RWPE1 (cell line): ENCODE measurements at regions not wholly inside any gene's neighbourhood (a gene's known extent, or its start where the extent isn't known, plus 50 kb on each side); places are given as distances from the start of the nearest gene placed in this dataset.
"Not testable (repeated sequence)": the region's sequence is repeated elsewhere in the genome, so short reads cannot be mapped to it uniquely, and the experiment has no call there.

ENCODE experiments used
- CTCF ChIA-PET: fragments of 350-600 bp; sonication (Branson Sonifier 250); formaldehyde crosslinking; extraction: SDS; loops from one replicate; lab custom pipeline; 2021; lab: Yijun Ruan, JAX
- POLR2A ChIA-PET: fragments of 400-600 bp; formaldehyde crosslinking; extraction: SDS; loops from one replicate; lab custom pipeline; 2020; ENCODE audit warnings: antibody characterized with exemption; ENCODE audit not compliant: low non-redundant PET; lab: Yijun Ruan, JAX
- DNase-seq: peaks from one replicate; pipeline ENCODE4 v3.0.0; 2012; ENCODE audit warnings: low spot score
- H3K27ac ChIP-seq: fragments of 450-650 bp; 2 replicates; pipeline ENCODE4 v1.5.1; 2017
- TF ChIP-seq, protein P1 (sequence below): fragments of 450-650 bp; conservative IDR thresholded peaks from 2 replicates; pipeline ENCODE4 v1.5.1; 2017; ENCODE audit warnings: low read depth, mild to moderate bottlenecking

DNA sequence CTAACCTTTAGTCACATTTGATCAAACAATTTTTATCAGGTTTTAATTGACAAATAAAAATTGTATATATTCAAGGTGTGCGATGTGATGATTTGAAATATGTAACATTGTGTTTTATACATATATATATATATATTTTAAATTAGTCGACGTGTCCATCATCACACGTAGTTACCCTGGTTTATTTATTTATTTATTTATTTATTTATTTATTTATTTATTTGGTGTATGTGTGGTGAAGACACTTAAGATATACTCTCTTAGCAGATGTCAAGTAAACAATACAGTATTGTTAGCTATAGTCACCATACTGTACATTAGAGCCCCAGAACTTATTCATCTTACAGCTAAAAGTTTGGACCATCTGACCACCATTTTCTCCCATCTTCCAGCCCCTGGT lies 224.9 kb upstream of the HHIP start:
- no peak for DNase-seq
- TF ChIP-seq, protein P1, sequence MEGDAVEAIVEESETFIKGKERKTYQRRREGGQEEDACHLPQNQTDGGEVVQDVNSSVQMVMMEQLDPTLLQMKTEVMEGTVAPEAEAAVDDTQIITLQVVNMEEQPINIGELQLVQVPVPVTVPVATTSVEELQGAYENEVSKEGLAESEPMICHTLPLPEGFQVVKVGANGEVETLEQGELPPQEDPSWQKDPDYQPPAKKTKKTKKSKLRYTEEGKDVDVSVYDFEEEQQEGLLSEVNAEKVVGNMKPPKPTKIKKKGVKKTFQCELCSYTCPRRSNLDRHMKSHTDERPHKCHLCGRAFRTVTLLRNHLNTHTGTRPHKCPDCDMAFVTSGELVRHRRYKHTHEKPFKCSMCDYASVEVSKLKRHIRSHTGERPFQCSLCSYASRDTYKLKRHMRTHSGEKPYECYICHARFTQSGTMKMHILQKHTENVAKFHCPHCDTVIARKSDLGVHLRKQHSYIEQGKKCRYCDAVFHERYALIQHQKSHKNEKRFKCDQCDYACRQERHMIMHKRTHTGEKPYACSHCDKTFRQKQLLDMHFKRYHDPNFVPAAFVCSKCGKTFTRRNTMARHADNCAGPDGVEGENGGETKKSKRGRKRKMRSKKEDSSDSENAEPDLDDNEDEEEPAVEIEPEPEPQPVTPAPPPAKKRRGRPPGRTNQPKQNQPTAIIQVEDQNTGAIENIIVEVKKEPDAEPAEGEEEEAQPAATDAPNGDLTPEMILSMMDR = no peak
- POLR2A ChIA-PET = no interaction called here
- CTCF ChIA-PET = no interaction called here
- no peak overlapping the region for H3K27ac ChIP-seq

- POLR2A ChIA-PET = no interaction called here
- CTCF ChIA-PET = no interaction called here
- TF ChIP-seq, protein P1 = no peak
- no peak for DNase-seq
- H3K27ac ChIP-seq = no peak overlapping the region
Measured at GRCh38 chr4:144421839-144422565, 224.0 kb upstream of the HHIP start.

DNA sequence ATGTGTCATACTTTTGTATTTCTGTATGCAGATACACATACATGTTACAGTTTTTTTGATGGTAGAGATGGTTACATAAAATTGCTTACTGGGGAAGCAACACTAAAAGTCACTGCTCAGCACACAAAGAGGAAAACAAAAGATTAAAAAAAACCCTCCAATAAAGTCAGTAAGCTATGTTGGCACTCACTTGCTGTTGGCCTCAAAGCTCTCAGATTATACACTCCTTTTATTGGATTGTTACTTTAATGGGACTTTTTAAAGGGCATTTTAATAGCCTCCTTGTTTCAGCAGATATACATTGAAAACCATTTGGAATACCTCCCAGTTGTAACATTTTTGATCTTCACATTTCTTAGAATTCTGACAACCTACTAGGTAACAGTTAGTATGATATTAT lies 222.0 kb upstream of the HHIP start:
- CTCF ChIA-PET = interaction anchor here (0.7 kb wide), 1 partner anchor 8 kb away, joined by 3 read pairs; no protein-coding TSS in a partner anchor
- no peak overlapping the region for H3K27ac ChIP-seq
- POLR2A ChIA-PET = no interaction called here

DNA sequence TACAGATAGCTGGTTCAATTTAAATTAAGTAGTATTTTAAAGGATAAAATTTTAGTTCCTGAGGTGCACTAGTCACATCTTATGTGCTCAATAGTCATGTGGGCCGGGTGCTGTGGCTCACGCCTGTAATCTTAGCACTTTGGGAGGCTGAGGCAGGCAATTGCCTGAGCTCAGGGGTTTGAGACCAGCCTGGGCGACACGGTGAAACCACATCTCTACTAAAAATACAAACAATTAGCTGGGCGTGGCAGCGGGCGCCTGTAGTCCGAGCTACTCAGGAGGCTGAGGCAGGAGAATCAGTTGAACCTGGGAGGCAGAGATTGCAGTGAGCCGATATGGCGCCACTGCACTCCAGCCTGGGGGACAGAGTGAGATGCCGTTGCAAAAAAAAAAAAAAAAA lies 219.9 kb upstream of the HHIP start:
- DNase-seq, POLR2A ChIA-PET, H3K27ac ChIP-seq: not testable (repeated sequence)
- CTCF ChIA-PET = interaction anchor here (0.7 kb wide), 1 partner anchor 9 kb away, joined by 3 read pairs; no protein-coding TSS in a partner anchor

More for the DNA sequence above, 222.0 kb upstream of the HHIP start:
- TF ChIP-seq, protein P1 = no peak
- no peak for DNase-seq

GRCh38 chr4:144442713-144443112 lies 203.2 kb upstream of the HHIP start:
- H3K27ac ChIP-seq = no peak overlapping the region
- TF ChIP-seq, protein P1 = no peak
- ChIA-PET POLR2A (no interaction called here), CTCF (no interaction called here)
- no peak for DNase-seq

DNA sequence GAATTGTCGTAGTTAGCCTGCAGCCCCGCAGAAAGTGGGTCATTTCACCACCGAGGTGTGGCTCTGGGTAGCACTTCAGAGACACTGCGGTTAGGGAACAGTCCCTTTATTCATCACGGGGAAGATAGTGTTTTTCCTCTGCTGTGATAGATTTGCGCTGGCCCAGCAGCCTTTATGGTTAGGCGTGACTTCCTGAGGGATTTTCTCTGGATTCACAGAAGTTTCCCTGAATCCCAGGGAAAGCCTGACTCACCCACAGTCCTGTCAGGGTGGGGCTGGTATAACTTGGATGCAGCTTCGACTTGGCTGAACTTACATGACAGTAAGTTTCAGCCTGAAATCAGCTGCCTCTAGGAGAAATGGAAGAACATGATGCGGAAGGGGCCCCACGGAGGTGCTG lies 196.3 kb upstream of the HHIP start:
- H3K27ac ChIP-seq = peak overlapping the region; percentile 68
- DNase-seq = peak; percentile 28
- CTCF ChIA-PET = no interaction called here
- TF ChIP-seq, protein P1 = no peak
- POLR2A ChIA-PET = no interaction called here

DNA sequence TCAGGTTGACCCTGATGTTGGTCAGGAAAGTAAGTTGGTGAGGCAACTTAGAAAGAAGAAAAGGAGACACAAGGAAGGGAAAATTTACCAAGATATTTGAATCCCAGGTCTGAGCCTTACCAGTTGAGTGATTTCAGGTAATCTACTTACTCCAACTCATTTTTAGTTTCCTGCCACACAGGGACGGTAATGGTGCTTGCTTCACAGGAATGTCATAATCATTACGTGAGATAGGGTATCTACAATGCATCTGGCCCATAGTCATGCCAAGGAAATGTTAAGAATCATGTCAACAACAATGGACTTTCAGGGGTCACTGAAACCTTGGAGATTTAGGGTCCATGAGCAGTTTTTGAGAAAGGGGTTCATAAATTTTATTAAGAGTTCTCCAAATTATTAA lies 195.4 kb upstream of the HHIP start:
- ChIA-PET POLR2A (no interaction called here), CTCF (interaction anchor here (0.6 kb wide), 1 partner anchor 1313 kb away, joined by 3 read pairs; no protein-coding TSS in a partner anchor)
- TF ChIP-seq, protein P1 = no peak
- H3K27ac ChIP-seq = no peak overlapping the region
- DNase-seq = no peak
